ENCODE measurements at regions not wholly inside any gene's neighbourhood (a gene's known extent, or its start where the extent isn't known, plus 50 kb on each side); places are given as distances from the start of the nearest gene placed in this dataset.

- Histone ChIP-seq H3K14ac (ENCODE audit: low read length in 2 of 2) (no peak overlapping the region), H2BK15ac (ENCODE audit: low read depth, poor library complexity, severe bottlenecking) (no peak overlapping the region), H2AFZ (ENCODE audit: low read depth, low read length) (no peak overlapping the region), H3K27me3 (ENCODE audit: control insufficient read depth in 1 of 2, insufficient read depth in 1 of 2, low read length in 2 of 2) (no peaks in the 10 kb centered on the region), H3K9ac (ENCODE audit: low read length) (no peak overlapping the region), H2BK120ac (ENCODE audit: low read depth, low read length) (no peak overlapping the region), H3K4me2 (ENCODE audit: low read length, poor library complexity, severe bottlenecking) (no peak overlapping the region), H3K9me3 (ENCODE audit: control insufficient read depth, low read length) (peaks cover 6% of the 10 kb centered on the region), H2BK5ac (ENCODE audit: low read depth, low read length, poor library complexity, severe bottlenecking) (no peak overlapping the region), H4K91ac (ENCODE audit: low read length) (no peak overlapping the region), H4K8ac (ENCODE audit: low read length) (no peak overlapping the region), H3K4me1 (ENCODE audit: control insufficient read depth, insufficient read depth, low read depth, low read length) (no peaks in the 10 kb centered on the region), H3K23ac (ENCODE audit: low read length in 2 of 2) (no peak overlapping the region), H2BK12ac (ENCODE audit: low read length in 2 of 2) (no peak overlapping the region), H3K36me3 (ENCODE audit: control insufficient read depth in 1 of 2, insufficient read depth in 2 of 2, low read depth in 1 of 2, low read length in 2 of 2) (no peaks in the 10 kb centered on the region), H3K27ac (ENCODE audit: low read length, poor library complexity, severe bottlenecking) (no peak overlapping the region), H3K4me3 (ENCODE audit: insufficient read depth in 1 of 2, low read depth in 1 of 2, low read length in 2 of 2) (no peak overlapping the region), H2AK5ac (ENCODE audit: low read length, severe bottlenecking) (no peak overlapping the region), H3K18ac (ENCODE audit: low read depth in 1 of 2, low read length in 2 of 2) (no peak overlapping the region), H3K79me1 (replicated peaks; ENCODE audit: low read length, poor library complexity, severe bottlenecking) (no peaks in the 10 kb centered on the region), H3K4ac (ENCODE audit: low read depth in 1 of 2, low read length in 2 of 2) (no peak overlapping the region)
- DNase-seq = no peak
- 96% methylated on average over 2 of the region's 2 CpGs for WGBS
Measured at GRCh38 chr2:194706179-194706578, 950.8 kb upstream of the SLC39A10 start.

GRCh38 chr2:194705398-194705797, 951.6 kb upstream of the SLC39A10 start:
- H3K23ac ChIP-seq (ENCODE audit: low read length in 2 of 2) = no peak overlapping the region

GRCh38 chr2:194700726-194701125, 956.3 kb upstream of the SLC39A10 start:
- Histone ChIP-seq H3K9ac (ENCODE audit: low read length) (no peak overlapping the region), H3K4me3 (ENCODE audit: insufficient read depth in 1 of 2, low read depth in 1 of 2, low read length in 2 of 2) (no peak overlapping the region), H3K27me3 (ENCODE audit: control insufficient read depth in 1 of 2, insufficient read depth in 1 of 2, low read length in 2 of 2) (no peaks in the 10 kb centered on the region), H3K79me1 (replicated peaks; ENCODE audit: low read length, poor library complexity, severe bottlenecking) (no peaks in the 10 kb centered on the region), H2BK5ac (ENCODE audit: low read depth, low read length, poor library complexity, severe bottlenecking) (no peak overlapping the region), H3K14ac (ENCODE audit: low read length in 2 of 2) (no peak overlapping the region), H3K36me3 (ENCODE audit: control insufficient read depth in 1 of 2, insufficient read depth in 2 of 2, low read depth in 1 of 2, low read length in 2 of 2) (no peaks in the 10 kb centered on the region), H2AFZ (ENCODE audit: low read depth, low read length) (no peak overlapping the region), H4K8ac (ENCODE audit: low read length) (no peak overlapping the region), H4K91ac (ENCODE audit: low read length) (no peak overlapping the region), H3K4ac (ENCODE audit: low read depth in 1 of 2, low read length in 2 of 2) (no peak overlapping the region), H3K4me1 (ENCODE audit: control insufficient read depth, insufficient read depth, low read depth, low read length) (no peaks in the 10 kb centered on the region), H3K18ac (ENCODE audit: low read depth in 1 of 2, low read length in 2 of 2) (no peak overlapping the region), H3K9me3 (ENCODE audit: control insufficient read depth, low read length) (peaks cover 7% of the 10 kb centered on the region), H2BK120ac (ENCODE audit: low read depth, low read length) (no peak overlapping the region), H3K4me2 (ENCODE audit: low read length, poor library complexity, severe bottlenecking) (no peak overlapping the region), H2AK5ac (ENCODE audit: low read length, severe bottlenecking) (no peak overlapping the region), H3K23ac (ENCODE audit: low read length in 2 of 2) (no peak overlapping the region), H3K27ac (ENCODE audit: low read length, poor library complexity, severe bottlenecking) (no peak overlapping the region), H2BK15ac (ENCODE audit: low read depth, poor library complexity, severe bottlenecking) (no peak overlapping the region), H2BK12ac (ENCODE audit: low read length in 2 of 2) (no peak overlapping the region)
- DNase-seq = no peak

More at GRCh38 chr2:194705398-194705797, 951.6 kb upstream of the SLC39A10 start:
- Histone ChIP-seq H2BK15ac (ENCODE audit: low read depth, poor library complexity, severe bottlenecking) (no peak overlapping the region), H4K8ac (ENCODE audit: low read length) (no peak overlapping the region), H4K91ac (ENCODE audit: low read length) (no peak overlapping the region), H2BK12ac (ENCODE audit: low read length in 2 of 2) (no peak overlapping the region), H3K27ac (ENCODE audit: low read length, poor library complexity, severe bottlenecking) (no peak overlapping the region), H2BK120ac (ENCODE audit: low read depth, low read length) (no peak overlapping the region), H3K27me3 (ENCODE audit: control insufficient read depth in 1 of 2, insufficient read depth in 1 of 2, low read length in 2 of 2) (no peaks in the 10 kb centered on the region), H3K36me3 (ENCODE audit: control insufficient read depth in 1 of 2, insufficient read depth in 2 of 2, low read depth in 1 of 2, low read length in 2 of 2) (no peaks in the 10 kb centered on the region), H2AFZ (ENCODE audit: low read depth, low read length) (no peak overlapping the region), H3K4me3 (ENCODE audit: insufficient read depth in 1 of 2, low read depth in 1 of 2, low read length in 2 of 2) (no peak overlapping the region), H2AK5ac (ENCODE audit: low read length, severe bottlenecking) (no peak overlapping the region), H3K14ac (ENCODE audit: low read length in 2 of 2) (no peak overlapping the region), H3K4me2 (ENCODE audit: low read length, poor library complexity, severe bottlenecking) (no peak overlapping the region), H3K9me3 (ENCODE audit: control insufficient read depth, low read length) (peaks cover 3% of the 10 kb centered on the region), H3K18ac (ENCODE audit: low read depth in 1 of 2, low read length in 2 of 2) (no peak overlapping the region), H3K79me1 (replicated peaks; ENCODE audit: low read length, poor library complexity, severe bottlenecking) (no peaks in the 10 kb centered on the region), H3K4me1 (ENCODE audit: control insufficient read depth, insufficient read depth, low read depth, low read length) (no peaks in the 10 kb centered on the region), H2BK5ac (ENCODE audit: low read depth, low read length, poor library complexity, severe bottlenecking) (no peak overlapping the region), H3K9ac (ENCODE audit: low read length) (no peak overlapping the region), H3K4ac (ENCODE audit: low read depth in 1 of 2, low read length in 2 of 2) (no peak overlapping the region)
- no peak for DNase-seq
- 71% methylated on average over 2 of the region's 2 CpGs for WGBS

GRCh38 chr2:194700116-194700515, 956.9 kb upstream of the SLC39A10 start:
- Histone ChIP-seq H2BK120ac (ENCODE audit: low read depth, low read length) (no peak overlapping the region), H3K4me1 (ENCODE audit: control insufficient read depth, insufficient read depth, low read depth, low read length) (no peaks in the 10 kb centered on the region), H3K27me3 (ENCODE audit: control insufficient read depth in 1 of 2, insufficient read depth in 1 of 2, low read length in 2 of 2) (no peaks in the 10 kb centered on the region), H3K4me3 (ENCODE audit: insufficient read depth in 1 of 2, low read depth in 1 of 2, low read length in 2 of 2) (no peak overlapping the region), H2BK5ac (ENCODE audit: low read depth, low read length, poor library complexity, severe bottlenecking) (no peak overlapping the region), H3K14ac (ENCODE audit: low read length in 2 of 2) (no peak overlapping the region), H2AK5ac (ENCODE audit: low read length, severe bottlenecking) (no peak overlapping the region), H3K79me1 (replicated peaks; ENCODE audit: low read length, poor library complexity, severe bottlenecking) (no peaks in the 10 kb centered on the region), H2AFZ (ENCODE audit: low read depth, low read length) (no peak overlapping the region), H3K27ac (ENCODE audit: low read length, poor library complexity, severe bottlenecking) (no peak overlapping the region), H3K36me3 (ENCODE audit: control insufficient read depth in 1 of 2, insufficient read depth in 2 of 2, low read depth in 1 of 2, low read length in 2 of 2) (no peaks in the 10 kb centered on the region), H2BK12ac (ENCODE audit: low read length in 2 of 2) (no peak overlapping the region), H2BK15ac (ENCODE audit: low read depth, poor library complexity, severe bottlenecking) (no peak overlapping the region), H3K4me2 (ENCODE audit: low read length, poor library complexity, severe bottlenecking) (no peak overlapping the region), H4K8ac (ENCODE audit: low read length) (no peak overlapping the region), H4K91ac (ENCODE audit: low read length) (no peak overlapping the region), H3K9ac (ENCODE audit: low read length) (no peak overlapping the region), H3K9me3 (ENCODE audit: control insufficient read depth, low read length) (peaks cover 7% of the 10 kb centered on the region), H3K18ac (ENCODE audit: low read depth in 1 of 2, low read length in 2 of 2) (no peak overlapping the region), H3K23ac (ENCODE audit: low read length in 2 of 2) (no peak overlapping the region), H3K4ac (ENCODE audit: low read depth in 1 of 2, low read length in 2 of 2) (no peak overlapping the region)
- WGBS = no CpG with 5 or more reads among the region's 3 CpGs
- no peak for DNase-seq
